Sciatic nerve (tissue), 2 donors: ENCODE measurements at regions not wholly inside any gene's neighbourhood (a gene's known extent, or its start where the extent isn't known, plus 50 kb on each side); places are given as distances from the start of the nearest gene placed in this dataset.
"Not testable (repeated sequence)": the region's sequence is repeated elsewhere in the genome, so short reads cannot be mapped to it uniquely, and the experiment has no call there.

ENCODE experiments used
- ATAC-seq: fragments of 200-7000 bp; cut with Tn5 transposase; one replicate; pipeline ENCODE4 v1.9.1; 2020; ENCODE audit warnings: mild to moderate bottlenecking, moderate library complexity
- DNase-seq: peaks from one replicate; pipeline ENCODE4 v3.0.0-alpha.2; 2020; ENCODE audit warnings: low spot score
- intact Hi-C: fragments of 100-400 bp; cut with DNase I; formaldehyde crosslinking; loops from one replicate; pipeline ENCODE4 v1.14.2; 2022
- donor health status: DM: no; HTN: no; CAD: no.
- donor health status: DM: no; HTN: no; CAD: no.

- ATAC-seq, intact Hi-C loops, DNase-seq: not testable (repeated sequence)
Measured at GRCh38 chrX:737021-737420, 106.4 kb downstream of the SHOX start.

- ATAC-seq (no peak), DNase-seq (no peak)
- intact Hi-C loops = no loop called here
Measured at GRCh38 chrX:734362-734761, 103.8 kb downstream of the SHOX start.

DNA sequence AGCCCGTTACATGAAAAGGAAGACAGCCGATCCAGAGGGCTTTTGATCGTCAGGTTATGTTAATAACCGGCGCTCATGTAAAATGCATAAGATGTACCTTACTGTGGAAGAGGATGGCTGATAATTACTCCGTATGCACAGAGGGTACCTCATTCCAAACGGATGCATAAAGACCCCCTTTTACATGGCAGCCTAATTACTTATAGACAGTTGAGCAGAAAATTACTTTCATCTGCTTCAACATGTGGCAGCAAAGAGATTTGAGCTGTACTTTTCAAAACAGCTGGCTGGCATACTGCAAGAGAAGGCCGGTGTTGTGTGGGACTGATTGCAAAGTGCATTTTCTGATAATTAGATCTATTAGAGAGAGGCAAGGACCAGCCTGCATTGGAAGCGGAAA is 103.4 kb downstream of the SHOX start:
- ATAC-seq = no peak
- intact Hi-C loops = no loop called here
- no peak for DNase-seq

- ATAC-seq = no peak
- intact Hi-C loops = no loop called here
- DNase-seq = no peak
Measured at GRCh38 chrX:729583-730409, 99.2 kb downstream of the SHOX start.

DNA sequence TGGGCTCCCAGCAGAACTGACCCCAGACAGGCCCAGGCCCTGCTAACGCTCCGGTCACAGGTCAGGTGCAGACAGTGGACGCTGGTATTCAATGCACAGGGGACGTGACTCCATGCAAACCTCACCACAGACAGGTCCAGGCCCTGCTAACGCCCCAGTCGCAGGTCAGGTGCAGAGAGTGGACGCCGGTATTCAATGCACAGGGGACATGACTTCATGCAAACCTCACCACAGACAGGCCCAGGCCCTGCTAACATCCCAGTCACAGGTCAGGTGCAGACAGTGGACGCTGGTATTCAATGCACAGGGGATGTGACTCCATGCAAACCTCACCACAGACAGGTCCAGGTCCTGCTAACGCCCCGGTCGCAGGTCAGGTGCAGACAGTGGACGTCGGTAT is 98.5 kb downstream of the SHOX start:
- DNase-seq, ATAC-seq, intact Hi-C loops: not testable (repeated sequence)

GRCh38 chrX:728639-729038 is 98.0 kb downstream of the SHOX start:
- ATAC-seq, DNase-seq, intact Hi-C loops: not testable (repeated sequence)

- intact Hi-C loops = no loop called here
- DNase-seq = no peak
- ATAC-seq = no peak
Measured at GRCh38 chrX:727738-728621, 97.4 kb downstream of the SHOX start.

DNA sequence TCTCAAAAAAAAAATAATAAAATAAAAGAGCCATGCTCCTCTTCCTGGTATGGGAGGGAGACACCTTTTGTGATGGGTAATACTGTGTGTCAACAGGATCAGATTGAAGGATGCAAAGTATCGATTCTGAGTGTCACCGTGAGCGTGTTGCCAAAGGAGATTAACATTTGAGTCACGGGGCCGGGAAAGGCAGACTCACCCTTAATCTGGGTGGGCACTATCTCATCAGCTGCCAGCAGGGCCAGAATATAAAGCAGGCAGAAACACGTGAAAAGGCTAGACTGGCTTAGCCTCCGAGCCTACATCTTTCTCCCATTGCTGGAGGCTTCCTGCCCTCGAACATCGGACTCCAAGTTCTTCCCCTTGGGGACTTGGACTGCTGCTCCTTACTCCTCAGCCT is 95.4 kb downstream of the SHOX start:
- no peak for ATAC-seq
- DNase-seq = no peak
- intact Hi-C loops = no loop called here

DNA sequence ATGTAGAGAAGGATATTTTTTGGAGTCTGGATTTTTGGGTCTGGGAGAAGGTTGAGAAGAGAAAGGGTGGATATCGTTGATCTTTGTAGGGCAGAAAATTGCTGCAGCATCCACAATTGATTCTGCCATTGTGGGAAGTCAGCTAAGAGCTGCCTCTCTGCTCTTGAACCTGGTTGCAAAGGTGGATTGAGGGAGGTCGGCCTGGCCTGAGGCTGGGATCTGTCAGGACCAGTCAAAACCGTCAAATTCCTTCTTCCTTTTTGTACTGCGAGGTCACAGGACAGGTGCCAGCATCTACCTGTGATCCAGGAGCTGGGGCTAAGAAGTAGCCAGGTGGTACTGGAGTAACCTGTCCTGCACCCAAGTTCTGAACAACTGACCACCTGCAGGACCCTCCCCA is 93.7 kb downstream of the SHOX start:
- DNase-seq (no peak), ATAC-seq (no peak)
- intact Hi-C loops = no loop called here

GRCh38 chrX:723781-724180 is 93.2 kb downstream of the SHOX start:
- intact Hi-C loops = no loop called here
- no peak for DNase-seq
- ATAC-seq = no peak

GRCh38 chrX:721354-721753 is 90.8 kb downstream of the SHOX start:
- intact Hi-C loops = no loop called here
- DNase-seq (no peak), ATAC-seq (no peak)

DNA sequence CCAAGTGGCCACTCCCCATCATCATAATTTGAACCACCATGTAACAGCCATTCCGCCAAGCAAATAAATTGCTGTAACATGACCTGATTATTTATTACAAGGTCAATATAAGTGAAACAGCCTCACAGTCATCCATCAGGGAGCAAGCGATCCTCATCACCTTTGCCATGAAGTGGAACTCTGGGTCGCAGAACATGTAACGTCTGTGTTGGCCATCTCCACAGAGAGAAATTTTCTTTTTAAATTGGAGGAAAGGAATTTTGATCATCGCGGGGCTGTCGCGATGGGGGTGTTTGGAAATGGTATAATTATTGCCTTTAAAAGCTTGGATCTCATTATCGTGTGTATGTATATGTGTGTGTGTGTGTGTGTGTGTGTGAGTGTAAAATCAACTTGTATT is 90.2 kb downstream of the SHOX start:
- ATAC-seq (no peak), DNase-seq (no peak)
- intact Hi-C loops = no loop called here

DNA sequence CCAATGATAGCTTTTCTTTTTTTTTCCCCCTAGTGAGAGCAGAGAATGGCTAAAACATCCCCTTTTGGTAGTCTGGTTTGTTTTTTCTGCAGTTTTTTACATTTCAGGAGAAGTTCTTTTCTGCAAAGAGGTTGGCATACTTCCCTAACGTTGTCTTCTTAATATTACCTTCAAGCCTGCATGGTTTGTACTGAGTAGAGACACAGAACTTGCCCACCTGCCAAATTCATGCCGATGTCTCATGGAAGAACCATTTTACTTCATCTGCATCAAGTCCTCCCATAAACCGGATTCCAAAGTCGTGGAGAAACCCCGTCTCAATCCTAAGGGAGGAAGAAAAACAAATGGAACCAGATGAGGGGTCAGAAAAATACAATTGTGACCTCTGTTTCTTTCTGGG is 89.7 kb downstream of the SHOX start:
- ATAC-seq (no peak), DNase-seq (no peak)
- intact Hi-C loops = no loop called here

- intact Hi-C loops = no loop called here
- DNase-seq (no peak), ATAC-seq (no peak)
Measured at GRCh38 chrX:716136-716535, 85.5 kb downstream of the SHOX start.

GRCh38 chrX:714131-714530 is 83.5 kb downstream of the SHOX start:
- intact Hi-C loops = no loop called here

More at GRCh38 chrX:714131-714530, 83.5 kb downstream of the SHOX start:
- ATAC-seq = no peak
- no peak for DNase-seq
